H1 (cell line): ENCODE measurements at regions not wholly inside any gene's neighbourhood (a gene's known extent, or its start where the extent isn't known, plus 50 kb on each side); places are given as distances from the start of the nearest gene placed in this dataset.

Experiments
- RNF2 ChIP-seq: fragments of 200-900, 300-1000 bp; sonication (generic); IDR thresholded peaks from 2 replicates; pipeline ENCODE4 v1.7.1; 2016; ENCODE audit warnings: borderline replicate concordance, low read depth, mild to moderate bottlenecking, antibody characterized with exemption, low read length; ENCODE audit not compliant: poor library complexity, severe bottlenecking; ENCODE audit errors: missing control alignments

GRCh38 chr17:79435962-79436361, 174.9 kb downstream of the RBFOX3 start (continued):
- TF ChIP-seq RNF2: no peak
